GM23338 (cell line): ENCODE measurements at regions not wholly inside any gene's neighbourhood (a gene's known extent, or its start where the extent isn't known, plus 50 kb on each side); places are given as distances from the start of the nearest gene placed in this dataset.
"Not testable (repeated sequence)": the region's sequence is repeated elsewhere in the genome, so short reads cannot be mapped to it uniquely, and the experiment has no call there.

Source experiments
- ATAC-seq: fragments of 200-7000 bp; cut with Tn5 transposase; 3 replicates; pipeline ENCODE4 v1.9.1; 2020
- DNase-seq: peaks from one replicate; pipeline ENCODE4 v3.0.0-alpha.2; 2015; ENCODE audit warnings: low spot score
- H2AFZ ChIP-seq: fragments of 200-600 bp; sonication (generic); 2 replicates; pipeline ENCODE4 v1.8.0; 2016; ENCODE audit warnings: antibody characterized with exemption, mild to moderate bottlenecking, moderate library complexity
- H3F3A ChIP-seq: fragments of 200-600 bp; sonication (generic); replicated peaks from 2 replicates; pipeline ENCODE4 v1.8.0; 2017; ENCODE audit warnings: antibody characterized with exemption, mixed run types, low read depth
- H3K27ac ChIP-seq: fragments of 200-600 bp; sonication (generic); 2 replicates; pipeline ENCODE4 v1.6.1; 2016; ENCODE audit warnings: low read depth
- H3K27me3 ChIP-seq: fragments of 200-600 bp; sonication (generic); 2 replicates; pipeline ENCODE4 v1.8.0; 2016; ENCODE audit warnings: mild to moderate bottlenecking, mixed run types, moderate library complexity; ENCODE audit not compliant: insufficient read depth
- H3K36me3 ChIP-seq: fragments of 200-600 bp; sonication (generic); 2 replicates; pipeline ENCODE4 v1.8.0; 2016; ENCODE audit warnings: mild to moderate bottlenecking; ENCODE audit not compliant: insufficient read depth
- H3K4me1 ChIP-seq: fragments of 200-600 bp; sonication (generic); 2 replicates; pipeline ENCODE4 v1.8.0; 2016; ENCODE audit warnings: mild to moderate bottlenecking, moderate library complexity; ENCODE audit not compliant: insufficient read depth
- H3K4me2 ChIP-seq: fragments of 200-600 bp; sonication (generic); 2 replicates; pipeline ENCODE4 v1.7.1; 2017; ENCODE audit warnings: mixed run types
- H3K4me3 ChIP-seq: fragments of 200-600 bp; sonication (generic); 2 replicates; pipeline ENCODE4 v1.6.1; 2016; ENCODE audit warnings: mixed run types
- H3K79me2 ChIP-seq: fragments of 200-600 bp; sonication (generic); replicated peaks from 2 replicates; pipeline ENCODE4 v1.8.0; 2017; ENCODE audit warnings: mild to moderate bottlenecking; ENCODE audit not compliant: insufficient read depth
- H3K9me2 ChIP-seq: fragments of 200-600 bp; sonication (generic); 2 replicates; pipeline ENCODE4 v1.8.0; 2017; ENCODE audit not compliant: insufficient read depth
- H4K20me1 ChIP-seq: fragments of 200-600 bp; sonication (generic); replicated peaks from 2 replicates; pipeline ENCODE4 v1.8.0; 2017; ENCODE audit warnings: mild to moderate bottlenecking; ENCODE audit not compliant: insufficient read depth
- H3K27ac Mint-ChIP-seq: 2 replicates; pipeline ENCODE4 v1.8.0; 2020; ENCODE audit warnings: inconsistent platforms, mild to moderate bottlenecking, moderate library complexity, mixed read lengths
- H3K27me3 Mint-ChIP-seq: 3 replicates; pipeline ENCODE4 v1.8.0; 2022; ENCODE audit warnings: low read depth, mild to moderate bottlenecking, moderate library complexity, mixed read lengths, inconsistent platforms; ENCODE audit not compliant: insufficient read depth, poor library complexity
- H3K36me3 Mint-ChIP-seq: 3 replicates; pipeline ENCODE4 v1.8.0; 2021; ENCODE audit warnings: low read depth, mild to moderate bottlenecking, inconsistent platforms, moderate library complexity, mixed read lengths
- H3K4me1 Mint-ChIP-seq: 3 replicates; pipeline ENCODE4 v1.8.0; 2020; ENCODE audit warnings: mild to moderate bottlenecking, inconsistent platforms, mixed read lengths
- H3K4me3 Mint-ChIP-seq: 3 replicates; pipeline ENCODE4 v1.8.0; 2021; ENCODE audit warnings: moderate library complexity, mild to moderate bottlenecking, inconsistent platforms, mixed read lengths
- H3K9me3 Mint-ChIP-seq: 3 replicates; pipeline ENCODE4 v1.8.0; 2020; ENCODE audit warnings: moderate library complexity, mild to moderate bottlenecking, inconsistent platforms, mixed read lengths

GRCh38 chr1:83274656-83275055, 724.3 kb downstream of the TTLL7 start:
- not testable (repeated sequence) for H3K27me3 Mint-ChIP-seq, H3K4me3 Mint-ChIP-seq, H3K9me2 ChIP-seq, DNase-seq, ATAC-seq, H3K27ac Mint-ChIP-seq, H3K79me2 ChIP-seq, H4K20me1 ChIP-seq, H3K36me3 Mint-ChIP-seq, H2AFZ ChIP-seq, H3K9me3 Mint-ChIP-seq, H3K27me3 ChIP-seq, H3K4me1 ChIP-seq, H3K27ac ChIP-seq, H3K4me2 ChIP-seq, H3K36me3 ChIP-seq, H3K4me3 ChIP-seq, H3K4me1 Mint-ChIP-seq, H3F3A ChIP-seq

GRCh38 chr1:83272484-83272883, 726.4 kb downstream of the TTLL7 start:
- H3F3A ChIP-seq, H3K4me3 Mint-ChIP-seq, H3K4me2 ChIP-seq, H2AFZ ChIP-seq, H3K27me3 ChIP-seq, H3K9me2 ChIP-seq, H3K27ac ChIP-seq, ATAC-seq, H3K36me3 Mint-ChIP-seq, H3K27me3 Mint-ChIP-seq, DNase-seq, H3K79me2 ChIP-seq, H3K4me3 ChIP-seq, H4K20me1 ChIP-seq, H3K4me1 ChIP-seq, H3K4me1 Mint-ChIP-seq, H3K36me3 ChIP-seq, H3K27ac Mint-ChIP-seq, H3K9me3 Mint-ChIP-seq: not testable (repeated sequence)

GRCh38 chr1:83271834-83272233, 727.1 kb downstream of the TTLL7 start:
- H3K79me2 ChIP-seq, H3K9me3 Mint-ChIP-seq, H3K27ac ChIP-seq, H3K4me1 ChIP-seq, H3K36me3 ChIP-seq, H2AFZ ChIP-seq, H3K27ac Mint-ChIP-seq, H3F3A ChIP-seq, H3K4me3 Mint-ChIP-seq, H3K4me2 ChIP-seq, H3K36me3 Mint-ChIP-seq, H3K9me2 ChIP-seq, H3K4me3 ChIP-seq, DNase-seq, H4K20me1 ChIP-seq, H3K27me3 Mint-ChIP-seq, H3K4me1 Mint-ChIP-seq, H3K27me3 ChIP-seq, ATAC-seq: not testable (repeated sequence)

GRCh38 chr1:83270801-83271200, 728.1 kb downstream of the TTLL7 start:
- not testable (repeated sequence) for H3K27ac Mint-ChIP-seq, DNase-seq, H3K9me3 Mint-ChIP-seq, ATAC-seq, H3K4me1 ChIP-seq, H3K9me2 ChIP-seq, H3K4me2 ChIP-seq, H3F3A ChIP-seq, H2AFZ ChIP-seq, H3K27me3 Mint-ChIP-seq, H3K36me3 Mint-ChIP-seq, H3K4me1 Mint-ChIP-seq, H3K27ac ChIP-seq, H3K4me3 ChIP-seq, H3K27me3 ChIP-seq, H4K20me1 ChIP-seq, H3K79me2 ChIP-seq, H3K36me3 ChIP-seq, H3K4me3 Mint-ChIP-seq

- not testable (repeated sequence) for H4K20me1 ChIP-seq, H3K27ac ChIP-seq, H3K27me3 ChIP-seq, ATAC-seq, H3K4me1 Mint-ChIP-seq, H3K27ac Mint-ChIP-seq, H2AFZ ChIP-seq, H3K9me2 ChIP-seq, H3K9me3 Mint-ChIP-seq, H3F3A ChIP-seq, H3K27me3 Mint-ChIP-seq, H3K36me3 ChIP-seq, H3K4me3 Mint-ChIP-seq, H3K4me1 ChIP-seq, H3K36me3 Mint-ChIP-seq, H3K79me2 ChIP-seq
- DNase-seq: peak; percentile 8
- Histone ChIP-seq H3K4me3 (peak overlapping the region; percentile 46; the same call in 1 of the 2 replicates), H3K4me2 (peak overlapping the region; percentile 57; the same call in 1 of the 2 replicates)
Observed at GRCh38 chr1:83263808-83264207, 735.1 kb downstream of the TTLL7 start.

- H4K20me1 ChIP-seq, H3K27ac Mint-ChIP-seq, H2AFZ ChIP-seq, DNase-seq, ATAC-seq, H3K27ac ChIP-seq, H3K4me1 ChIP-seq, H3K4me1 Mint-ChIP-seq, H3F3A ChIP-seq, H3K79me2 ChIP-seq, H3K27me3 Mint-ChIP-seq, H3K27me3 ChIP-seq, H3K36me3 ChIP-seq, H3K4me3 ChIP-seq, H3K9me2 ChIP-seq, H3K4me3 Mint-ChIP-seq, H3K4me2 ChIP-seq: not testable (repeated sequence)
- H3K9me3 Mint-ChIP-seq: peaks cover 19% of the 10 kb centered on the region
- peaks cover 17% of the 10 kb centered on the region; the same call in 2 of the 3 replicates for H3K36me3 Mint-ChIP-seq
Observed at GRCh38 chr1:83251687-83252086, 747.2 kb downstream of the TTLL7 start.

GRCh38 chr1:83246780-83247179, 752.2 kb downstream of the TTLL7 start:
- H3K27ac ChIP-seq, DNase-seq, H3F3A ChIP-seq, H3K36me3 ChIP-seq, H3K4me3 ChIP-seq, H3K27me3 ChIP-seq, H3K4me1 ChIP-seq, H3K9me2 ChIP-seq, H3K79me2 ChIP-seq, H3K4me1 Mint-ChIP-seq, H3K4me2 ChIP-seq, H3K4me3 Mint-ChIP-seq, H3K27me3 Mint-ChIP-seq, H4K20me1 ChIP-seq, ATAC-seq, H3K27ac Mint-ChIP-seq, H2AFZ ChIP-seq: not testable (repeated sequence)
- Mint-ChIP-seq H3K9me3 (peaks cover 14% of the 10 kb centered on the region), H3K36me3 (peaks cover 14% of the 10 kb centered on the region; the same call in 2 of the 3 replicates)
